ENCODE measurements at regions not wholly inside any gene's neighbourhood (a gene's known extent, or its start where the extent isn't known, plus 50 kb on each side); places are given as distances from the start of the nearest gene placed in this dataset.
A peak's percentile ranks its signal among the peaks of the same experiment; 100 is the strongest.
"Not testable (repeated sequence)": the region's sequence is repeated elsewhere in the genome, so short reads cannot be mapped to it uniquely, and the experiment has no call there.

- not testable (repeated sequence) for H4K91ac ChIP-seq (ENCODE audit: low read depth, low read length, poor library complexity); H3K14ac ChIP-seq (ENCODE audit: low read length); H3K36me3 ChIP-seq (replicated peaks in 1 of 2; ENCODE audit: control insufficient read depth in 2 of 2, insufficient read depth in 2 of 2, low read length in 2 of 2); H3K4me3 ChIP-seq (ENCODE audit: low read length in 2 of 2); H3K4me2 ChIP-seq (ENCODE audit: insufficient read depth, low read length, poor library complexity, severe bottlenecking); H3K9me3 ChIP-seq (replicated peaks in 1 of 2; ENCODE audit: control insufficient read depth in 2 of 2, insufficient read depth in 1 of 2, low read depth in 1 of 2, low read length in 2 of 2); H2BK5ac ChIP-seq (ENCODE audit: low read length); H3K4ac ChIP-seq (ENCODE audit: low read length); DNase-seq (ENCODE audit: low spot score); H3K79me1 ChIP-seq (ENCODE audit: low read depth, low read length); H2AK5ac ChIP-seq (ENCODE audit: low read depth, low read length); H3K27ac ChIP-seq (replicated peaks; ENCODE audit: low read length); H3K27me3 ChIP-seq (ENCODE audit: control insufficient read depth in 3 of 3, insufficient read depth in 3 of 3, low read depth in 1 of 3, low read length in 3 of 3); H3K23ac ChIP-seq (ENCODE audit: low read depth, low read length, poor library complexity); H2AFZ ChIP-seq (ENCODE audit: low read length); H3K9ac ChIP-seq (ENCODE audit: low read depth, low read length, poor library complexity); H2BK12ac ChIP-seq (ENCODE audit: low read length)
- H3K4me1 ChIP-seq (ENCODE audit: control insufficient read depth in 2 of 2, insufficient read depth in 1 of 2, low read depth in 1 of 2, low read length in 2 of 2): peaks cover 11 to 14% of the 10 kb centered on the region in 2 donors
- peak overlapping the region; percentile 67 for H2BK15ac ChIP-seq (ENCODE audit: low read length)
- H2BK120ac ChIP-seq (ENCODE audit: low read depth, low read length): peak overlapping the region; percentile 17
- H4K8ac ChIP-seq (ENCODE audit: low read depth, low read length): peak overlapping the region; percentile 93
- peak overlapping the region; percentile 59 for H3K18ac ChIP-seq (ENCODE audit: low read length)
- WGBS, 2 donors (ENCODE audit: extremely low coverage in 2 of 2, insufficient read length in 2 of 2, insufficient replicate concordance in 1 of 2): no CpG with 5 or more reads among the region's 23 CpGs
Observed at GRCh38 chr2:582289-582688, 94.9 kb downstream of the TMEM18 start.

- Histone ChIP-seq H3K4ac (ENCODE audit: low read length) (no peak overlapping the region), H2BK15ac (ENCODE audit: low read length) (no peak overlapping the region), H3K14ac (ENCODE audit: low read length) (no peak overlapping the region), H3K23ac (ENCODE audit: low read depth, low read length, poor library complexity) (no peak overlapping the region), H2BK5ac (ENCODE audit: low read length) (no peak overlapping the region), H4K91ac (ENCODE audit: low read depth, low read length, poor library complexity) (no peak overlapping the region), H3K9me3 (replicated peaks in 1 of 2; ENCODE audit: control insufficient read depth in 2 of 2, insufficient read depth in 1 of 2, low read depth in 1 of 2, low read length in 2 of 2) (peaks cover 5 to 6% of the 10 kb centered on the region in 2 donors), H2AFZ (ENCODE audit: low read length) (no peak overlapping the region), H3K36me3 (replicated peaks in 1 of 2; ENCODE audit: control insufficient read depth in 2 of 2, insufficient read depth in 2 of 2, low read length in 2 of 2) (no peaks in the 10 kb centered on the region), H3K18ac (ENCODE audit: low read length) (no peak overlapping the region), H2BK120ac (ENCODE audit: low read depth, low read length) (no peak overlapping the region), H2BK12ac (ENCODE audit: low read length) (no peak overlapping the region), H3K27me3 (ENCODE audit: control insufficient read depth in 3 of 3, insufficient read depth in 3 of 3, low read depth in 1 of 3, low read length in 3 of 3) (no peaks in the 10 kb centered on the region), H3K79me1 (ENCODE audit: low read depth, low read length) (peaks cover 2% of the 10 kb centered on the region), H3K27ac (replicated peaks; ENCODE audit: low read length) (no peak overlapping the region), H2AK5ac (ENCODE audit: low read depth, low read length) (no peak overlapping the region), H3K4me2 (ENCODE audit: insufficient read depth, low read length, poor library complexity, severe bottlenecking) (no peak overlapping the region), H3K4me3 (ENCODE audit: low read length in 2 of 2) (no peak overlapping the region), H3K9ac (ENCODE audit: low read depth, low read length, poor library complexity) (no peak overlapping the region), H4K8ac (ENCODE audit: low read depth, low read length) (no peak overlapping the region), H3K4me1 (ENCODE audit: control insufficient read depth in 2 of 2, insufficient read depth in 1 of 2, low read depth in 1 of 2, low read length in 2 of 2) (no peaks in the 10 kb centered on the region)
- DNase-seq (ENCODE audit: low spot score): no peak
- no CpG with 5 or more reads among the region's 8 CpGs for WGBS, 2 donors (ENCODE audit: extremely low coverage in 2 of 2, insufficient read length in 2 of 2, insufficient replicate concordance in 1 of 2)
Observed at GRCh38 chr2:579961-580360, 97.2 kb downstream of the TMEM18 start.

- Histone ChIP-seq H4K91ac (ENCODE audit: low read depth, low read length, poor library complexity) (no peak overlapping the region), H3K27ac (replicated peaks; ENCODE audit: low read length) (no peak overlapping the region), H4K8ac (ENCODE audit: low read depth, low read length) (no peak overlapping the region), H3K9me3 (replicated peaks in 1 of 2; ENCODE audit: control insufficient read depth in 2 of 2, insufficient read depth in 1 of 2, low read depth in 1 of 2, low read length in 2 of 2) (peaks cover 5 to 6% of the 10 kb centered on the region in 2 donors), H2AFZ (ENCODE audit: low read length) (peak overlapping the region; percentile 35), H3K4me1 (ENCODE audit: control insufficient read depth in 2 of 2, insufficient read depth in 1 of 2, low read depth in 1 of 2, low read length in 2 of 2) (no peaks in the 10 kb centered on the region), H2AK5ac (ENCODE audit: low read depth, low read length) (peak overlapping the region; percentile 63), H2BK12ac (ENCODE audit: low read length) (peak overlapping the region; percentile 58), H3K36me3 (replicated peaks in 1 of 2; ENCODE audit: control insufficient read depth in 2 of 2, insufficient read depth in 2 of 2, low read length in 2 of 2) (no peaks in the 10 kb centered on the region), H2BK120ac (ENCODE audit: low read depth, low read length) (no peak overlapping the region), H3K14ac (ENCODE audit: low read length) (peak overlapping the region; percentile 84), H3K4ac (ENCODE audit: low read length) (no peak overlapping the region), H3K27me3 (ENCODE audit: control insufficient read depth in 3 of 3, insufficient read depth in 3 of 3, low read depth in 1 of 3, low read length in 3 of 3) (no peaks in the 10 kb centered on the region), H3K23ac (ENCODE audit: low read depth, low read length, poor library complexity) (no peak overlapping the region), H3K4me3 (ENCODE audit: low read length in 2 of 2) (no peak overlapping the region), H2BK15ac (ENCODE audit: low read length) (no peak overlapping the region), H3K18ac (ENCODE audit: low read length) (peak overlapping the region; percentile 59), H3K4me2 (ENCODE audit: insufficient read depth, low read length, poor library complexity, severe bottlenecking) (no peak overlapping the region), H2BK5ac (ENCODE audit: low read length) (peak overlapping the region; percentile 39), H3K79me1 (ENCODE audit: low read depth, low read length) (peaks cover 2% of the 10 kb centered on the region), H3K9ac (ENCODE audit: low read depth, low read length, poor library complexity) (no peak overlapping the region)
- no CpG with 5 or more reads among the region's 9 CpGs for WGBS, 2 donors (ENCODE audit: extremely low coverage in 2 of 2, insufficient read length in 2 of 2, insufficient replicate concordance in 1 of 2)
- DNase-seq (ENCODE audit: low spot score): no peak
Observed at GRCh38 chr2:579351-579886, 97.8 kb downstream of the TMEM18 start.

- Histone ChIP-seq H3K79me1 (ENCODE audit: low read depth, low read length) (peaks cover 2% of the 10 kb centered on the region), H3K9me3 (replicated peaks in 1 of 2; ENCODE audit: control insufficient read depth in 2 of 2, insufficient read depth in 1 of 2, low read depth in 1 of 2, low read length in 2 of 2) (peaks cover 5 to 7% of the 10 kb centered on the region in 2 donors), H3K4me2 (ENCODE audit: insufficient read depth, low read length, poor library complexity, severe bottlenecking) (no peak overlapping the region), H2BK12ac (ENCODE audit: low read length) (no peak overlapping the region), H3K4ac (ENCODE audit: low read length) (no peak overlapping the region), H3K14ac (ENCODE audit: low read length) (no peak overlapping the region), H2AFZ (ENCODE audit: low read length) (no peak overlapping the region), H3K27ac (replicated peaks; ENCODE audit: low read length) (no peak overlapping the region), H2BK15ac (ENCODE audit: low read length) (no peak overlapping the region), H3K9ac (ENCODE audit: low read depth, low read length, poor library complexity) (no peak overlapping the region), H2AK5ac (ENCODE audit: low read depth, low read length) (no peak overlapping the region), H3K4me1 (ENCODE audit: control insufficient read depth in 2 of 2, insufficient read depth in 1 of 2, low read depth in 1 of 2, low read length in 2 of 2) (no peaks in the 10 kb centered on the region), H3K18ac (ENCODE audit: low read length) (no peak overlapping the region), H3K4me3 (ENCODE audit: low read length in 2 of 2) (no peak overlapping the region), H2BK120ac (ENCODE audit: low read depth, low read length) (no peak overlapping the region), H4K91ac (ENCODE audit: low read depth, low read length, poor library complexity) (no peak overlapping the region), H2BK5ac (ENCODE audit: low read length) (no peak overlapping the region), H3K36me3 (replicated peaks in 1 of 2; ENCODE audit: control insufficient read depth in 2 of 2, insufficient read depth in 2 of 2, low read length in 2 of 2) (no peaks in the 10 kb centered on the region), H3K23ac (ENCODE audit: low read depth, low read length, poor library complexity) (no peak overlapping the region), H4K8ac (ENCODE audit: low read depth, low read length) (no peak overlapping the region), H3K27me3 (ENCODE audit: control insufficient read depth in 3 of 3, insufficient read depth in 3 of 3, low read depth in 1 of 3, low read length in 3 of 3) (no peaks in the 10 kb centered on the region)
- DNase-seq (ENCODE audit: low spot score): no peak
Observed at GRCh38 chr2:576292-576691, 100.9 kb downstream of the TMEM18 start.

All from neuronal stem cell (in vitro differentiated cells).